ENCODE measurements at regions not wholly inside any gene's neighbourhood (a gene's known extent, or its start where the extent isn't known, plus 50 kb on each side); places are given as distances from the start of the nearest gene placed in this dataset.

GRCh38 chr4:14844061-14844460 is 158.2 kb upstream of the CPEB2 start:
- no peak for TF ChIP-seq YY1 (IDR thresholded peaks at IDR 0.05; ENCODE audit: insufficient read depth, insufficient read length)
- no peak for TF ChIP-seq SUZ12 (IDR thresholded peaks at IDR 0.05; ENCODE audit: extremely low read depth, insufficient read depth, insufficient read length)
- TF ChIP-seq ZNF274 (IDR thresholded peaks at IDR 0.05; ENCODE audit: low read depth, low read length), result no peak

All from NT2/D1 (cell line).